Right lobe of liver (tissue), 6 donors: ENCODE measurements at regions not wholly inside any gene's neighbourhood (a gene's known extent, or its start where the extent isn't known, plus 50 kb on each side); places are given as distances from the start of the nearest gene placed in this dataset.

Experiments used
- ATAC-seq, 4 donors: fragments of 200-7000 bp; cut with Tn5 transposase; one replicate each; pipeline ENCODE4 v1.9.1; 2020; ENCODE audit warnings: mild to moderate bottlenecking in 4 of 4, moderate library complexity in 4 of 4
- DNase-seq, 3 donors: peaks; one replicate each; pipeline ENCODE4 v3.0.0-alpha.2; 2020
- H3K27ac ChIP-seq, 3 donors: fragments of 200-600 bp; one replicate each; pipeline ENCODE4 v1.8.0; 2022
- H3K27me3 ChIP-seq, 2 donors: fragments of 200-600 bp; one replicate each; pipeline ENCODE4 v1.8.0; 2022
- H3K36me3 ChIP-seq, 4 donors: fragments of 200-600 bp; sonication (generic) in 1 of 4; one replicate each; pipeline versions ENCODE4 v1.5.1 to v1.8.0; 2017 to 2022; ENCODE audit warnings: control low read depth in 1 of 4
- H3K4me1 ChIP-seq, 4 donors: fragments of 200-600 bp; sonication (generic) in 1 of 4; one replicate each; pipeline versions ENCODE4 v1.5.1 to v1.8.0; 2017 to 2022; ENCODE audit warnings: control low read depth in 1 of 4
- H3K4me3 ChIP-seq, 3 donors: fragments of 200-600 bp; one replicate each; pipeline ENCODE4 v1.8.0; 2022
- H3K9me3 ChIP-seq, 4 donors: fragments of 200-600 bp; sonication (generic) in 1 of 4; one replicate each; pipeline versions ENCODE4 v1.5.1 to v1.8.0; 2017 to 2022; ENCODE audit warnings: control low read depth in 1 of 4
- CTCF ChIP-seq, 4 donors: fragments of 200-600 bp in 3 of 4; fragments of 450-650 bp in 1 of 4; IDR thresholded peaks; one replicate each; pipeline versions ENCODE4 v1.5.1 to v1.8.0; 2016 to 2022; ENCODE audit warnings: antibody characterized with exemption in 4 of 4, mild to moderate bottlenecking in 2 of 4
- POLR2A ChIP-seq: fragments of 450-650 bp; IDR thresholded peaks from one replicate; pipeline ENCODE4 v1.6.1; 2017; ENCODE audit warnings: antibody characterized with exemption, mild to moderate bottlenecking
- WGBS: methylation state at CpG from one replicate; pipeline ENCODE4 v1.1.6; 2018; ENCODE audit warnings: low coverage, low lambda C conversion rate; ENCODE audit not compliant: insufficient coverage; ENCODE audit errors: missing lambda C conversion rate; 5-methylcytosine and 5-hydroxymethylcytosine counted together
- intact Hi-C, 2 donors: fragments of 100-400 bp; cut with DNase I; formaldehyde crosslinking; loops; one replicate each; pipeline versions ENCODE4 v1.11.2 to v1.14.1; 2022
- donor health status: DM: no; HTN: yes; CAD: no.
- donor health status: DM: no; HTN: no; CAD: no.
- donor health status: DM: no; HTN: no; CAD: no.
- donor health status: DM: no; HTN: yes; CAD: no.
- donor health status: DM: no; HTN: yes; CAD: no.

GRCh38 chr3:152676810-152677379, 158.0 kb upstream of the P2RY1 start:
- no peak for DNase-seq
- Histone ChIP-seq H3K27me3 (no peaks in the 10 kb centered on the region), H3K9me3 (no peaks in the 10 kb centered on the region), H3K4me1 (no peaks in the 10 kb centered on the region), H3K27ac (no peak overlapping the region), H3K36me3 (no peaks in the 10 kb centered on the region), H3K4me3 (no peak overlapping the region)
- ATAC-seq: no peak
- 75% methylated on average over 2 of the region's 2 CpGs for WGBS
- intact Hi-C loops: no loop called here
- TF ChIP-seq CTCF (IDR thresholded peaks at IDR 0.05) (no peak), POLR2A (no peak)

- no peak for TF ChIP-seq CTCF (IDR thresholded peaks at IDR 0.05)
- no peak for TF ChIP-seq POLR2A
- 67% methylated on average over 2 of the region's 2 CpGs for whole genome bisulfite sequencing
- no peak for DNase-seq
- intact Hi-C loops: no loop called here
- H3K27ac ChIP-seq: no peak overlapping the region
- no peaks in the 10 kb centered on the region for H3K4me1 ChIP-seq
- no peaks in the 10 kb centered on the region for H3K27me3 ChIP-seq
- no peaks in the 10 kb centered on the region for H3K9me3 ChIP-seq
- no peak for ATAC-seq
- no peak overlapping the region for H3K4me3 ChIP-seq
- H3K36me3 ChIP-seq: no peaks in the 10 kb centered on the region
Observed at GRCh38 chr3:152677491-152677890, 157.4 kb upstream of the P2RY1 start.

- Histone ChIP-seq H3K4me3 (no peak overlapping the region), H3K36me3 (no peaks in the 10 kb centered on the region), H3K4me1 (no peaks in the 10 kb centered on the region), H3K27ac (no peak overlapping the region), H3K9me3 (no peaks in the 10 kb centered on the region), H3K27me3 (no peaks in the 10 kb centered on the region)
- ATAC-seq: no peak
- intact Hi-C loops: no loop called here
- TF ChIP-seq CTCF (IDR thresholded peaks at IDR 0.05) (no peak), POLR2A (no peak)
- DNase-seq: no peak
Observed at GRCh38 chr3:152682477-152682876, 152.5 kb upstream of the P2RY1 start.

- no peak for DNase-seq
- Histone ChIP-seq H3K36me3 (no peaks in the 10 kb centered on the region), H3K9me3 (no peaks in the 10 kb centered on the region), H3K4me3 (no peak overlapping the region), H3K27ac (no peak overlapping the region), H3K27me3 (no peaks in the 10 kb centered on the region), H3K4me1 (no peaks in the 10 kb centered on the region)
- no peak for TF ChIP-seq POLR2A
- TF ChIP-seq CTCF (IDR thresholded peaks at IDR 0.05): no peak
- intact Hi-C loops: no loop called here
- 70% methylated on average over 3 of the region's 9 CpGs for WGBS
- ATAC-seq: no peak
Observed at GRCh38 chr3:152683521-152683999, 151.4 kb upstream of the P2RY1 start.

GRCh38 chr3:152684279-152684678, 150.7 kb upstream of the P2RY1 start:
- no peak overlapping the region for H3K4me3 ChIP-seq
- TF ChIP-seq POLR2A (no peak), CTCF (IDR thresholded peaks at IDR 0.05) (no peak)
- H3K4me1 ChIP-seq: no peaks in the 10 kb centered on the region
- ATAC-seq: no peak
- WGBS: no CpG with 5 or more reads among the region's 1 CpG
- H3K27me3 ChIP-seq: no peaks in the 10 kb centered on the region
- DNase-seq: no peak
- no peak overlapping the region for H3K27ac ChIP-seq
- intact Hi-C loops: no loop called here
- no peaks in the 10 kb centered on the region for H3K9me3 ChIP-seq
- no peaks in the 10 kb centered on the region for H3K36me3 ChIP-seq
